Neural progenitor cell (in vitro differentiated cells): ENCODE measurements at regions not wholly inside any gene's neighbourhood (a gene's known extent, or its start where the extent isn't known, plus 50 kb on each side); places are given as distances from the start of the nearest gene placed in this dataset.

Experiments used
- DNase-seq: peaks from one replicate; pipeline ENCODE4 v3.0.0-alpha.2; 2016; ENCODE audit warnings: low spot score
- H2AFZ ChIP-seq: fragments of 200-600 bp; sonication (generic); replicated peaks from 2 replicates; pipeline ENCODE4 v1.6.1; 2016; ENCODE audit warnings: antibody characterized with exemption
- H3F3A ChIP-seq: fragments of 200-600 bp; sonication (generic); 2 replicates; pipeline ENCODE4 v1.6.1; 2016; ENCODE audit warnings: antibody characterized with exemption, low read depth
- H3K27ac ChIP-seq: fragments of 200-600 bp; sonication (generic); 2 replicates; pipeline ENCODE4 v1.5.1; 2016; ENCODE audit warnings: mild to moderate bottlenecking
- H3K27me3 ChIP-seq: fragments of 200-600 bp; sonication (generic); 2 replicates; pipeline ENCODE4 v1.6.1; 2016; ENCODE audit warnings: mild to moderate bottlenecking, moderate library complexity
- H3K36me3 ChIP-seq: fragments of 200-600 bp; sonication (generic); 2 replicates; pipeline ENCODE4 v1.5.1; 2016
- H3K4me1 ChIP-seq: fragments of 200-600 bp; sonication (generic); 2 replicates; pipeline ENCODE4 v1.6.1; 2016; ENCODE audit warnings: mixed run types
- H3K4me2 ChIP-seq: fragments of 200-600 bp; sonication (generic); 2 replicates; pipeline ENCODE4 v1.6.1; 2016
- H3K4me3 ChIP-seq: fragments of 200-600 bp; sonication (generic); 2 replicates; pipeline ENCODE4 v1.5.1; 2016
- H3K79me2 ChIP-seq: fragments of 200-600 bp; sonication (generic); 2 replicates; pipeline ENCODE4 v1.6.1; 2016; ENCODE audit warnings: low read depth
- H3K9ac ChIP-seq: fragments of 200-600 bp; sonication (generic); 2 replicates; pipeline ENCODE4 v1.6.1; 2016
- H3K9me3 ChIP-seq: fragments of 200-600 bp; sonication (generic); 2 replicates; pipeline ENCODE4 v1.5.1; 2016; ENCODE audit warnings: low read depth
- H4K20me1 ChIP-seq: fragments of 200-600 bp; sonication (generic); 2 replicates; pipeline ENCODE4 v1.6.1; 2016; ENCODE audit warnings: low read depth
- H3K27ac Mint-ChIP-seq: 3 replicates; pipeline ENCODE4 v1.8.0; 2021; ENCODE audit warnings: mixed read lengths
- H3K27me3 Mint-ChIP-seq: 2 replicates; pipeline ENCODE4 v1.8.0; 2022; ENCODE audit warnings: low read depth, mild to moderate bottlenecking, inconsistent platforms, moderate library complexity, mixed read lengths; ENCODE audit not compliant: insufficient read depth
- H3K36me3 Mint-ChIP-seq: 3 replicates; pipeline ENCODE4 v1.8.0; 2021; ENCODE audit warnings: mixed read lengths
- H3K4me1 Mint-ChIP-seq: 3 replicates; pipeline ENCODE4 v1.8.0; 2021; ENCODE audit warnings: mixed read lengths
- H3K4me3 Mint-ChIP-seq: 3 replicates; pipeline ENCODE4 v1.8.0; 2021; ENCODE audit warnings: mild to moderate bottlenecking, moderate library complexity, mixed read lengths
- H3K9me3 Mint-ChIP-seq: 3 replicates; pipeline ENCODE4 v1.8.0; 2020; ENCODE audit warnings: mixed read lengths
- EZH2 ChIP-seq: fragments of 200-600 bp; sonication (generic); IDR thresholded peaks from 2 replicates; pipeline ENCODE4 v1.6.1; 2017; ENCODE audit warnings: antibody characterized with exemption, mild to moderate bottlenecking, moderate library complexity
- EZH2phosphoT487 ChIP-seq: fragments of 200-600 bp; sonication (generic); IDR thresholded peaks from 2 replicates; pipeline ENCODE4 v1.6.1; 2017; ENCODE audit warnings: antibody characterized with exemption
- TF ChIP-seq, protein P1 (sequence below): fragments of 200-600 bp; sonication (generic); IDR thresholded peaks from 2 replicates; pipeline ENCODE4 v1.5.1; 2017; ENCODE audit warnings: antibody characterized with exemption, mild to moderate bottlenecking

DNA sequence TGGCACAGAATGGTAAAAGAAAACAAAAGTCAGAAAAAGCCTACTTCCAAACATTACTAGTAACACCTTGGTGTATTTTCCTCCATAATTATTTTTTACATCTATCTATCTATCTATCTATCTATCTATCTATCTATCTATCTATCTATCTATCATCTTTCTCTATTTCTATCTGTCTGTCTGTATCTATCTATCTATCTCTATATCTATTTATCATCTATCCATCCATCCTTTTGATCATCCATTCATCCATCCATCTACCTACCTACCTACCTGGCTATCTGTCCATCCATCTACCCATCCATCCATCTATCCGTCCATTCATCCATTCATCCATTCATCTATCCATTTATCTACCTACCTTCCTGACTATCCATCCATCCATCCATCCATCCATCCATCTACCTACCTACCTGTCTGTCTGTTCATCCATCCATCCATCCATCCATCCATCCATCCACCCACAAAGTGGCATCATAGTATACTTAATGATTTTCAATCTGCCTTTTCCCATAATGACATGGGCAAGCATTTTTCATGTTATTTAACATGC lies 121.9 kb upstream of the NEK6 start:
- no peaks in the 10 kb centered on the region for H3K4me1 ChIP-seq
- no peaks in the 10 kb centered on the region for H3F3A ChIP-seq
- H3K27ac ChIP-seq: no peak overlapping the region
- TF ChIP-seq, protein P1, sequence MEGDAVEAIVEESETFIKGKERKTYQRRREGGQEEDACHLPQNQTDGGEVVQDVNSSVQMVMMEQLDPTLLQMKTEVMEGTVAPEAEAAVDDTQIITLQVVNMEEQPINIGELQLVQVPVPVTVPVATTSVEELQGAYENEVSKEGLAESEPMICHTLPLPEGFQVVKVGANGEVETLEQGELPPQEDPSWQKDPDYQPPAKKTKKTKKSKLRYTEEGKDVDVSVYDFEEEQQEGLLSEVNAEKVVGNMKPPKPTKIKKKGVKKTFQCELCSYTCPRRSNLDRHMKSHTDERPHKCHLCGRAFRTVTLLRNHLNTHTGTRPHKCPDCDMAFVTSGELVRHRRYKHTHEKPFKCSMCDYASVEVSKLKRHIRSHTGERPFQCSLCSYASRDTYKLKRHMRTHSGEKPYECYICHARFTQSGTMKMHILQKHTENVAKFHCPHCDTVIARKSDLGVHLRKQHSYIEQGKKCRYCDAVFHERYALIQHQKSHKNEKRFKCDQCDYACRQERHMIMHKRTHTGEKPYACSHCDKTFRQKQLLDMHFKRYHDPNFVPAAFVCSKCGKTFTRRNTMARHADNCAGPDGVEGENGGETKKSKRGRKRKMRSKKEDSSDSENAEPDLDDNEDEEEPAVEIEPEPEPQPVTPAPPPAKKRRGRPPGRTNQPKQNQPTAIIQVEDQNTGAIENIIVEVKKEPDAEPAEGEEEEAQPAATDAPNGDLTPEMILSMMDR: no peak
- no peak for TF ChIP-seq EZH2
- no peak for TF ChIP-seq EZH2phosphoT487
- H3K9me3 Mint-ChIP-seq: no peaks in the 10 kb centered on the region
- no peak overlapping the region for H2AFZ ChIP-seq
- H3K36me3 Mint-ChIP-seq: no peaks in the 10 kb centered on the region
- peaks cover 3% of the 10 kb centered on the region for H3K4me1 Mint-ChIP-seq
- no peaks in the 10 kb centered on the region for H3K36me3 ChIP-seq
- H3K4me3 ChIP-seq: no peak overlapping the region
- no peak overlapping the region for H3K4me3 Mint-ChIP-seq
- H3K27me3 ChIP-seq: no peaks in the 10 kb centered on the region
- H3K4me2 ChIP-seq: no peak overlapping the region
- no peak overlapping the region for H3K9ac ChIP-seq
- DNase-seq: no peak
- peaks cover 6% of the 10 kb centered on the region for H3K27me3 Mint-ChIP-seq
- no peak overlapping the region for H3K27ac Mint-ChIP-seq
- no peaks in the 10 kb centered on the region for H3K9me3 ChIP-seq
- H3K79me2 ChIP-seq: no peaks in the 10 kb centered on the region
- H4K20me1 ChIP-seq: no peaks in the 10 kb centered on the region

DNA sequence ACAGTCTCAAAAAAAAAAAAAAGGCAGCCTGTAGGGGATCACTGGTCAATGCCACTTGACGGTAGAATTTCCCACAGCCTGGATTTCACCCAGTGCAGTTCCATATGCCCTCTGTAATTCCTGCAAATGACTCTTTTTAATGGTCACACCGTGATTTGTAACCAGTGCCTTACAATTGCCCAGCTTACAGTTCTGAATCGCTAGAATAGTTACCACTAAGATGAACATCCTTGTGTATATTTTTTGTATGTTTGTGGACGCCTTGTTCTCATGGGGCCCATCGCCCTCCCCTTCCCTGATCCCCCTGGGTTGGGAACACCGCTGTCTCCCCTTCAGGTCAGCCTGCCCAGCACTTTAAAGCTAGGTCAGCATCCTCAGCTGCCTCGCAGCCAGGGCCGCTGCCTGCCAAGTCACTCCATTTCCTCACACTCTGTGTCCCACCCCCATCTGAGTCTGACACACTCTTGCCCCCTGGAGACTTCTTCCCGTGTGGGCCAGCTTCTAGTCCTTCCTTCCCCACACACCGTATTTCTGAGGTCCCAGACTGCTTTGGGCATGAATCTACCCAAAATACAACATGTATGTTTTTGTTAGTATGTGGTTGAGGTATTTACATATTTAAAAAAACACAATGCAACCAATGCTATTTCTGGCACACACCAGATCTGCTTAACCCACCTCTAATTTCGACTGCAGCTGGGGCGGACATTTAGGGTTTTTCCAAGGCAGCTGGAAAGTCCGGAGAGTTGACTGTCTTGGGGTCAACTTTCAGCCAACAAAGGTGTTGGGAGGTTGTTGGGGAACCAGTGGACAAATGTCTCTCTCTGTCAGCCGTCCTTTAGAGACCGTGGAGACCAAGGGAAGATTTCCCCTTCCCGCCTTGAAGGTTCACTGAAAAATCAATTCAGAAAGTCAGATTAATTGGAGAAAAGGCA lies 120.5 kb upstream of the NEK6 start:
- no peak overlapping the region for H3K9ac ChIP-seq
- H3K4me3 ChIP-seq: no peak overlapping the region
- no peak for DNase-seq
- Mint-ChIP-seq H3K4me1 (peaks cover 3% of the 10 kb centered on the region), H3K9me3 (no peaks in the 10 kb centered on the region), H3K27ac (no peak overlapping the region), H3K27me3 (peaks cover 8% of the 10 kb centered on the region), H3K36me3 (no peaks in the 10 kb centered on the region), H3K4me3 (no peak overlapping the region)
- no peak overlapping the region for H3K27ac ChIP-seq
- H3K79me2 ChIP-seq: no peaks in the 10 kb centered on the region
- H4K20me1 ChIP-seq: no peaks in the 10 kb centered on the region
- no peaks in the 10 kb centered on the region for H3K27me3 ChIP-seq
- no peaks in the 10 kb centered on the region for H3K36me3 ChIP-seq
- no peaks in the 10 kb centered on the region for H3F3A ChIP-seq
- TF ChIP-seq EZH2phosphoT487 (no peak), EZH2 (no peak)
- TF ChIP-seq, protein P1: no peak
- no peaks in the 10 kb centered on the region for H3K9me3 ChIP-seq
- no peaks in the 10 kb centered on the region for H3K4me1 ChIP-seq
- no peak overlapping the region for H2AFZ ChIP-seq
- no peak overlapping the region for H3K4me2 ChIP-seq

DNA sequence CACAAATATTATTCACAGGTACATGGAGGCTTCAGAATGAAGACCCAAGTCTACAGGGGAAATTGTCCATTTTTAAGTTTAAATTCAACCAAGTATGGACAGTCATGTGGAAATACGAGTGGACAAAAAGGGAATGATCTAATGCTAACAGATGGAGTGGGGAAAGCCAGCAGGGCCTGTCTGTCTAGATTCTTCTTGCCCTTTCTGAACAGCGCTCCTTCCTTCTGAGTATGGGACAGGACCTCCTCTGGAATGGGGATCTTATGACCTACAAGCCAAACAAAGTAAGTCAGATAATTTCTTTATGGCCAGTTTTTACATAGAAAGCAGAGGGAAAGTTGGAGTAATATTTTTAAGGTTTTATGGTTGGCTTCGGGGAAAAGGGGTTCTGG lies 119.8 kb upstream of the NEK6 start:
- H3K4me2 ChIP-seq: no peak overlapping the region
- Mint-ChIP-seq H3K9me3 (no peaks in the 10 kb centered on the region), H3K27me3 (peaks cover 10% of the 10 kb centered on the region), H3K36me3 (no peaks in the 10 kb centered on the region), H3K4me3 (no peak overlapping the region), H3K4me1 (peaks cover 3% of the 10 kb centered on the region), H3K27ac (no peak overlapping the region)
- no peak overlapping the region for H3K27ac ChIP-seq
- no peaks in the 10 kb centered on the region for H3K27me3 ChIP-seq
- no peaks in the 10 kb centered on the region for H3K9me3 ChIP-seq
- TF ChIP-seq EZH2phosphoT487: no peak
- TF ChIP-seq EZH2: no peak
- TF ChIP-seq, protein P1: no peak
- H3K36me3 ChIP-seq: no peaks in the 10 kb centered on the region
- no peaks in the 10 kb centered on the region for H3K4me1 ChIP-seq
- H2AFZ ChIP-seq: no peak overlapping the region
- no peak overlapping the region for H3K4me3 ChIP-seq
- H3K9ac ChIP-seq: no peak overlapping the region
- H3F3A ChIP-seq: no peaks in the 10 kb centered on the region
- DNase-seq: no peak
- no peaks in the 10 kb centered on the region for H4K20me1 ChIP-seq
- no peaks in the 10 kb centered on the region for H3K79me2 ChIP-seq
